ENCODE measurements at regions not wholly inside any gene's neighbourhood (a gene's known extent, or its start where the extent isn't known, plus 50 kb on each side); places are given as distances from the start of the nearest gene placed in this dataset.

DNA sequence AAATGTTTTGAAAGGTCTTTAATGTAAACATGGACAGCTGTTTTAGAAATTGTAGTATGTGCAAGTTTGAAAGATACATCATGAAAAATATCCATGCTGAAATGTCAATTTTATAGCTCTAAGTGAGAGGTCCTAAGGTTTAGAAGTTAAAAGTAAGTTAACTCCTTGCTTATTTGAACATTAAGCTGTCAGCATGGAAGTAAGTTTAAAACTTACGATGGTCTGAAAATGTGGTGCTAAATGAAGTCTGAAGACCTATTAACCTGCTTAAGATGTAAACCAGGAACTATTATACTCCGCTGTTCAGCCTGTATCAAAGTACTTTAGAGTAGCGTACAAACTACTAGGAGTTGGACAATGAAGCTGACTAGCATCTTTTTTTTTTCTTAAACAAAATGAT is 1082.4 kb downstream of the TMTC2 start:
- H3K27me3 ChIP-seq (ENCODE audit: insufficient read depth, low read length): no peaks in the 10 kb centered on the region
- TF ChIP-seq EZH2 (IDR thresholded peaks at IDR 0.05; ENCODE audit: borderline replicate concordance, low read length): no peak
- TF ChIP-seq, protein P1, sequence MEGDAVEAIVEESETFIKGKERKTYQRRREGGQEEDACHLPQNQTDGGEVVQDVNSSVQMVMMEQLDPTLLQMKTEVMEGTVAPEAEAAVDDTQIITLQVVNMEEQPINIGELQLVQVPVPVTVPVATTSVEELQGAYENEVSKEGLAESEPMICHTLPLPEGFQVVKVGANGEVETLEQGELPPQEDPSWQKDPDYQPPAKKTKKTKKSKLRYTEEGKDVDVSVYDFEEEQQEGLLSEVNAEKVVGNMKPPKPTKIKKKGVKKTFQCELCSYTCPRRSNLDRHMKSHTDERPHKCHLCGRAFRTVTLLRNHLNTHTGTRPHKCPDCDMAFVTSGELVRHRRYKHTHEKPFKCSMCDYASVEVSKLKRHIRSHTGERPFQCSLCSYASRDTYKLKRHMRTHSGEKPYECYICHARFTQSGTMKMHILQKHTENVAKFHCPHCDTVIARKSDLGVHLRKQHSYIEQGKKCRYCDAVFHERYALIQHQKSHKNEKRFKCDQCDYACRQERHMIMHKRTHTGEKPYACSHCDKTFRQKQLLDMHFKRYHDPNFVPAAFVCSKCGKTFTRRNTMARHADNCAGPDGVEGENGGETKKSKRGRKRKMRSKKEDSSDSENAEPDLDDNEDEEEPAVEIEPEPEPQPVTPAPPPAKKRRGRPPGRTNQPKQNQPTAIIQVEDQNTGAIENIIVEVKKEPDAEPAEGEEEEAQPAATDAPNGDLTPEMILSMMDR (IDR thresholded peaks at IDR 0.05; ENCODE audit: low read length): no peak
- H3K4me2 ChIP-seq (ENCODE audit: low read length): no peak overlapping the region
- H3F3A ChIP-seq (ENCODE audit: insufficient read depth, low read length): no peaks in the 10 kb centered on the region
- H3K27ac ChIP-seq (ENCODE audit: low read depth, low read length, poor library complexity, severe bottlenecking): no peak overlapping the region
- H3K9me3 ChIP-seq (ENCODE audit: low read length): no peaks in the 10 kb centered on the region
- no peak overlapping the region for H2AFZ ChIP-seq (ENCODE audit: low read length)
- no peak overlapping the region for H3K4me3 ChIP-seq (ENCODE audit: low read depth, low read length, poor library complexity, severe bottlenecking)
- H3K9ac ChIP-seq (ENCODE audit: low read length): no peak overlapping the region
- no peaks in the 10 kb centered on the region for H3K4me1 ChIP-seq (ENCODE audit: insufficient read depth, low read length, severe bottlenecking)
- H4K20me1 ChIP-seq (ENCODE audit: insufficient read depth, low read length): no peaks in the 10 kb centered on the region
- no peaks in the 10 kb centered on the region for H3K36me3 ChIP-seq (ENCODE audit: insufficient read depth, low read length)
- H3K9me2 ChIP-seq (ENCODE audit: low read depth, low read length): no peaks in the 10 kb centered on the region
- H3K79me2 ChIP-seq (ENCODE audit: insufficient read depth, low read length): no peaks in the 10 kb centered on the region

- Histone ChIP-seq H3K4me3 (ENCODE audit: low read depth, low read length, poor library complexity, severe bottlenecking) (no peak overlapping the region), H3K27ac (ENCODE audit: low read depth, low read length, poor library complexity, severe bottlenecking) (no peak overlapping the region), H3K27me3 (ENCODE audit: insufficient read depth, low read length) (no peaks in the 10 kb centered on the region), H3K36me3 (ENCODE audit: insufficient read depth, low read length) (no peaks in the 10 kb centered on the region), H3K9me2 (ENCODE audit: low read depth, low read length) (no peaks in the 10 kb centered on the region), H3F3A (ENCODE audit: insufficient read depth, low read length) (no peaks in the 10 kb centered on the region), H4K20me1 (ENCODE audit: insufficient read depth, low read length) (no peaks in the 10 kb centered on the region), H2AFZ (ENCODE audit: low read length) (no peak overlapping the region), H3K4me1 (ENCODE audit: insufficient read depth, low read length, severe bottlenecking) (no peaks in the 10 kb centered on the region), H3K9me3 (ENCODE audit: low read length) (no peaks in the 10 kb centered on the region), H3K79me2 (ENCODE audit: insufficient read depth, low read length) (no peaks in the 10 kb centered on the region), H3K4me2 (ENCODE audit: low read length) (no peak overlapping the region), H3K9ac (ENCODE audit: low read length) (no peak overlapping the region)
- TF ChIP-seq, protein P1 (IDR thresholded peaks at IDR 0.05; ENCODE audit: low read length): no peak
- no peak for TF ChIP-seq EZH2 (IDR thresholded peaks at IDR 0.05; ENCODE audit: borderline replicate concordance, low read length)
These were observed 1081.0 kb downstream of the TMTC2 start for GRCh38 chr12:83767723-83768122.

DNA sequence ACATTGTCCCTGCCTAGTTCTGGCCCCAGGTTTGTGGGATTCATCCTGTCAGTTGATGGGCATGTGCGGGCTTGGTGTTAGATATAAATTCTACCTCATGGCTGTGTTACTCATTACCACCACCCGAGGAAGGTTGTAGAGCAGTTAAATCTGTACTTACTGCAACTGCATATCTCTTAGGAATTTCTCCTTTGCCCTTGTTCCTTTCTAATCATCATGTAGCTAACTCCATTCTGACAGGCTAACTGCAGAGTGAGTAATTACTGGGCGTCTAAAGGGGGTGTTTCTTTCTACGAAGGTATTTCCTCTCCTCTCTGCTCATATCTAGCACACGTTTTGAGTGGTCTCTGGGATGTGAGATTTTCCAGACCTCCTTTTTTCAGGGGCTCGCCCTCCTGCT is 1076.7 kb downstream of the TMTC2 start:
- no peaks in the 10 kb centered on the region for H3K9me3 ChIP-seq (ENCODE audit: low read length)
- H3K4me3 ChIP-seq (ENCODE audit: low read depth, low read length, poor library complexity, severe bottlenecking): no peak overlapping the region
- no peaks in the 10 kb centered on the region for H3K79me2 ChIP-seq (ENCODE audit: insufficient read depth, low read length)
- no peaks in the 10 kb centered on the region for H3K9me2 ChIP-seq (ENCODE audit: low read depth, low read length)
- H3K27ac ChIP-seq (ENCODE audit: low read depth, low read length, poor library complexity, severe bottlenecking): no peak overlapping the region
- H3K4me2 ChIP-seq (ENCODE audit: low read length): no peak overlapping the region
- H3K4me1 ChIP-seq (ENCODE audit: insufficient read depth, low read length, severe bottlenecking): no peaks in the 10 kb centered on the region
- no peak overlapping the region for H2AFZ ChIP-seq (ENCODE audit: low read length)
- TF ChIP-seq, protein P1 (IDR thresholded peaks at IDR 0.05; ENCODE audit: low read length): no peak
- TF ChIP-seq EZH2 (IDR thresholded peaks at IDR 0.05; ENCODE audit: borderline replicate concordance, low read length): no peak
- H4K20me1 ChIP-seq (ENCODE audit: insufficient read depth, low read length): no peaks in the 10 kb centered on the region
- H3F3A ChIP-seq (ENCODE audit: insufficient read depth, low read length): no peaks in the 10 kb centered on the region
- no peaks in the 10 kb centered on the region for H3K36me3 ChIP-seq (ENCODE audit: insufficient read depth, low read length)
- no peak overlapping the region for H3K9ac ChIP-seq (ENCODE audit: low read length)
- no peaks in the 10 kb centered on the region for H3K27me3 ChIP-seq (ENCODE audit: insufficient read depth, low read length)
